PFSK-1 (cell line): ENCODE measurements at regions not wholly inside any gene's neighbourhood (a gene's known extent, or its start where the extent isn't known, plus 50 kb on each side); places are given as distances from the start of the nearest gene placed in this dataset.

Experiments
- FOXP2 ChIP-seq: optimal IDR thresholded peaks from 2 replicates; pipeline ENCODE3; 2011; ENCODE audit warnings: borderline replicate concordance, control low read depth, inconsistent platforms; ENCODE audit not compliant: insufficient read depth; ENCODE audit errors: extremely low read length, extremely low read depth
- POLR2AphosphoS5 ChIP-seq: IDR thresholded peaks from 2 replicates; pipeline ENCODE4 v1.6.1; 2012; ENCODE audit warnings: low read depth, mild to moderate bottlenecking, control low read depth, low read length, moderate library complexity
- REST ChIP-seq, 2 experiments: IDR thresholded peaks; 2 replicates each; pipeline versions ENCODE4 v1.6.1 to v1.8.0; 2011 to 2012; ENCODE audit warnings: low read depth in 2 of 2, low read length in 2 of 2, control low read depth in 1 of 2, inconsistent platforms in 1 of 2, mild to moderate bottlenecking in 1 of 2, moderate library complexity in 1 of 2; ENCODE audit not compliant: insufficient read depth in 1 of 2
- SIN3A ChIP-seq: IDR thresholded peaks from 2 replicates; pipeline ENCODE4 v1.6.1; 2012; ENCODE audit warnings: mild to moderate bottlenecking, low read length, moderate library complexity, borderline replicate concordance; ENCODE audit not compliant: insufficient read depth
- TAF1 ChIP-seq: IDR thresholded peaks from 2 replicates; pipeline ENCODE4 v1.6.1; 2012; ENCODE audit warnings: low read length, control low read depth, borderline replicate concordance; ENCODE audit not compliant: insufficient read depth

- TF ChIP-seq FOXP2 (no peak), SIN3A (no peak), POLR2AphosphoS5 (no peak), TAF1 (no peak), REST (IDR thresholded peaks at IDR 0.05; ENCODE audit: insufficient read depth in 1 of 2, low read depth in 2 of 2, low read length in 2 of 2) (no peak)
Observed at GRCh38 chr21:33135925-33136324, 66.0 kb downstream of the OLIG1 start.

- TF ChIP-seq REST (IDR thresholded peaks at IDR 0.05; ENCODE audit: insufficient read depth in 1 of 2, low read depth in 2 of 2, low read length in 2 of 2) (no peak), SIN3A (no peak), TAF1 (no peak), FOXP2 (no peak), POLR2AphosphoS5 (no peak)
Observed at GRCh38 chr21:33136847-33137502, 67.0 kb downstream of the OLIG1 start.

- no peak for TF ChIP-seq REST (IDR thresholded peaks at IDR 0.05; ENCODE audit: insufficient read depth in 1 of 2, low read depth in 2 of 2, low read length in 2 of 2)
- TF ChIP-seq SIN3A, result no peak
- TF ChIP-seq POLR2AphosphoS5, result no peak
- no peak for TF ChIP-seq TAF1
- no peak for TF ChIP-seq FOXP2
Observed at GRCh38 chr21:33139084-33139483, 69.1 kb downstream of the OLIG1 start.

- no peak for TF ChIP-seq TAF1
- TF ChIP-seq REST (IDR thresholded peaks at IDR 0.05; ENCODE audit: insufficient read depth in 1 of 2, low read depth in 2 of 2, low read length in 2 of 2), result no peak
Observed at GRCh38 chr21:33140288-33140687, 70.3 kb downstream of the OLIG1 start.

- TF ChIP-seq REST (IDR thresholded peaks at IDR 0.05; ENCODE audit: insufficient read depth in 1 of 2, low read depth in 2 of 2, low read length in 2 of 2) (no peak), TAF1 (no peak), POLR2AphosphoS5 (no peak), SIN3A (no peak), FOXP2 (no peak)
Observed at GRCh38 chr21:33146467-33146866, 76.5 kb downstream of the OLIG1 start.
